Lower lobe of right lung (tissue), 2 donors: ENCODE measurements at regions not wholly inside any gene's neighbourhood (a gene's known extent, or its start where the extent isn't known, plus 50 kb on each side); places are given as distances from the start of the nearest gene placed in this dataset. TPM values are rescaled to one million over a fixed set of nuclear protein-coding genes. Genes with fewer than 3 reads are reported as not detected.
A peak's percentile ranks its signal among the peaks of the same experiment; 100 is the strongest.

ENCODE experiments used
- ATAC-seq, 2 donors: fragments of 200-7000 bp; cut with Tn5 transposase; one replicate each; pipeline ENCODE4 v1.9.1; 2020 to 2022; ENCODE audit warnings: mild to moderate bottlenecking in 2 of 2, moderate library complexity in 2 of 2
- DNase-seq: peaks from one replicate; pipeline ENCODE4 v3.0.0-alpha.2; 2020
- H3K27ac ChIP-seq: fragments of 200-600 bp; one replicate; pipeline ENCODE4 v1.8.0; 2022
- H3K27me3 ChIP-seq: fragments of 200-600 bp; one replicate; pipeline ENCODE4 v1.8.0; 2022; ENCODE audit warnings: low read depth
- H3K36me3 ChIP-seq: fragments of 200-600 bp; one replicate; pipeline ENCODE4 v1.8.0; 2022; ENCODE audit warnings: mild to moderate bottlenecking
- H3K4me1 ChIP-seq: fragments of 200-600 bp; one replicate; pipeline ENCODE4 v1.8.0; 2022
- H3K4me3 ChIP-seq: fragments of 200-600 bp; one replicate; pipeline ENCODE4 v1.8.0; 2022; ENCODE audit warnings: mild to moderate bottlenecking
- H3K9me3 ChIP-seq: fragments of 200-600 bp; one replicate; pipeline ENCODE4 v1.8.0; 2022
- intact Hi-C: fragments of 100-400 bp; cut with DNase I; formaldehyde crosslinking; loops from one replicate; pipeline ENCODE4 v1.11.0; 2022
- microRNA-seq: library from miRNA; unstranded; fragments of <30 nt; microRNA quantifications from one replicate; pipeline ENCODE4 v1.2.0, GENCODE V29; 2020; ENCODE audit warnings: borderline number of aligned reads
- TF ChIP-seq, protein P1 (sequence below): fragments of 200-600 bp; IDR thresholded peaks from one replicate; pipeline ENCODE4 v1.8.0; 2022; ENCODE audit warnings: antibody characterized with exemption, mild to moderate bottlenecking
- donor health status: DM: no; HTN: yes; CAD: no; lungs with severe emphysema.

DNA sequence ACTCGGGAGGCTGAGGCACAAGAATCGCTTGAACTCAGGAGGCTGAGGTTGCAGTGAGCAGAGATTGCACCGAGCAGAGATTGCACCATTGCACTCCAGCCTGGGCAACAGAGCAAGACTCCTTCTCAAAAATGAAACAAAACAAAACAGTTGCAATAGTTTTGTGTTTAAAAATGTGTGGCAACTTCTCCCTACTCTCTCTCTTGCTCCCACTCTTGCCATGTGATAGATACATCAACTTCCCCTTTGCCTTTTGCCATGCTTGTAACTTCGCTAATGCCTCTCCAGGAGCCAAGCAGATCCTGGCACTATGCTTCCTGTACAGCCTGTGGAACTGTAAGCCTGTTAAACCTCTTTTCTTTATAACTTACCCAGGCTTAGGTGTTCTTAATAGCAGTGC, 52.5 kb upstream of the INTU start:
- H3K4me3 ChIP-seq: no peak overlapping the region
- intact Hi-C loops: no loop called here
- H3K9me3 ChIP-seq: no peaks in the 10 kb centered on the region
- TF ChIP-seq, protein P1, sequence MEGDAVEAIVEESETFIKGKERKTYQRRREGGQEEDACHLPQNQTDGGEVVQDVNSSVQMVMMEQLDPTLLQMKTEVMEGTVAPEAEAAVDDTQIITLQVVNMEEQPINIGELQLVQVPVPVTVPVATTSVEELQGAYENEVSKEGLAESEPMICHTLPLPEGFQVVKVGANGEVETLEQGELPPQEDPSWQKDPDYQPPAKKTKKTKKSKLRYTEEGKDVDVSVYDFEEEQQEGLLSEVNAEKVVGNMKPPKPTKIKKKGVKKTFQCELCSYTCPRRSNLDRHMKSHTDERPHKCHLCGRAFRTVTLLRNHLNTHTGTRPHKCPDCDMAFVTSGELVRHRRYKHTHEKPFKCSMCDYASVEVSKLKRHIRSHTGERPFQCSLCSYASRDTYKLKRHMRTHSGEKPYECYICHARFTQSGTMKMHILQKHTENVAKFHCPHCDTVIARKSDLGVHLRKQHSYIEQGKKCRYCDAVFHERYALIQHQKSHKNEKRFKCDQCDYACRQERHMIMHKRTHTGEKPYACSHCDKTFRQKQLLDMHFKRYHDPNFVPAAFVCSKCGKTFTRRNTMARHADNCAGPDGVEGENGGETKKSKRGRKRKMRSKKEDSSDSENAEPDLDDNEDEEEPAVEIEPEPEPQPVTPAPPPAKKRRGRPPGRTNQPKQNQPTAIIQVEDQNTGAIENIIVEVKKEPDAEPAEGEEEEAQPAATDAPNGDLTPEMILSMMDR: no peak
- H3K27ac ChIP-seq: no peak overlapping the region
- no peaks in the 10 kb centered on the region for H3K4me1 ChIP-seq
- ATAC-seq (peak; percentile 62 to 73), DNase-seq (no peak)
- no peaks in the 10 kb centered on the region for H3K36me3 ChIP-seq
- no peaks in the 10 kb centered on the region for H3K27me3 ChIP-seq

DNA sequence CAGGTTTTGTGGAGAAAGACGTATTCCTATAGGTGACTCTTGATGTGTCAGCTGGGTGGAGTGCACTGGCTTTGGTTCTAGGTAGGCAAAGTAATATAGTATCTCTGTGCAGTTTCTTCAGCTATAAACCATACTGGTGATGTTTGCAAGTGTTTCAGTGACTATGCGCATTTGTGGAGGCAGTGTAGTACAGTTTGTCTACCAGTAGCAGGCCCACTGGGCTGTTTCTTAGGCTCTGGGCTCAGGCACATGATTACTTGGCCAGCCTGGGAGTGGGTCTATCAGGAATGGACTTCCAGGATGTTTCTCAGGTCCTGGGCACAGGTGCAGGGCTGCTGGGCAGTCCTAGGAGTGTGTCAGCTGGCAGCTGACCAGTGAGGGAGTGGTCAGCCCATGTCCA, 51.9 kb upstream of the INTU start:
- Histone ChIP-seq H3K9me3 (no peaks in the 10 kb centered on the region), H3K27me3 (no peaks in the 10 kb centered on the region), H3K27ac (no peak overlapping the region), H3K36me3 (no peaks in the 10 kb centered on the region), H3K4me1 (no peaks in the 10 kb centered on the region), H3K4me3 (no peak overlapping the region)
- intact Hi-C loops: no loop called here
- TF ChIP-seq, protein P1: no peak
- ATAC-seq: no peak
- DNase-seq: no peak

Small RNA genes in the stretch of these regions (microRNA-seq; reads per million reads assigned to microRNA genes)
- gene MIR2054: not detected
